Large intestine (tissue), 3 donors: ENCODE measurements at regions not wholly inside any gene's neighbourhood (a gene's known extent, or its start where the extent isn't known, plus 50 kb on each side); places are given as distances from the start of the nearest gene placed in this dataset.

ENCODE experiments used
- DNase-seq, 2 donors: peaks; one replicate each; pipeline versions ENCODE4 v3.0.0 to v3.0.0-alpha.2; 2013
- H3K27ac ChIP-seq: one replicate; pipeline ENCODE4 v1.5.1; 2013; ENCODE audit warnings: low read length
- H3K27me3 ChIP-seq: 2 replicates; pipeline ENCODE4 v1.6.1; 2013; ENCODE audit warnings: low read length; ENCODE audit not compliant: control insufficient read depth, insufficient read depth
- H3K36me3 ChIP-seq: 2 replicates; pipeline ENCODE4 v1.6.1; 2013; ENCODE audit warnings: low read length; ENCODE audit not compliant: control insufficient read depth, insufficient read depth
- H3K4me1 ChIP-seq: one replicate; pipeline ENCODE4 v1.6.1; 2013; ENCODE audit warnings: low read length; ENCODE audit not compliant: control insufficient read depth, insufficient read depth
- H3K4me3 ChIP-seq: one replicate; pipeline ENCODE4 v1.5.1; 2013; ENCODE audit warnings: low read length
- H3K9me3 ChIP-seq: one replicate; pipeline ENCODE4 v1.6.1; 2013; ENCODE audit warnings: mild to moderate bottlenecking, low read depth, low read length, moderate library complexity; ENCODE audit not compliant: control insufficient read depth
- WGBS: methylation state at CpG from one replicate; pipeline ENCODE4 v1.1.5; 2013; ENCODE audit warnings: low lambda C conversion rate; ENCODE audit not compliant: insufficient coverage; 5-methylcytosine and 5-hydroxymethylcytosine counted together

GRCh38 chr12:19958389-19958788, 409.9 kb upstream of the PDE3A start:
- no peak for DNase-seq
- whole genome bisulfite sequencing, result no CpG with 5 or more reads among the region's 1 CpG
- Histone ChIP-seq H3K4me3 (no peak overlapping the region), H3K27me3 (no peaks in the 10 kb centered on the region), H3K27ac (peak overlapping the region; percentile 57), H3K9me3 (no peaks in the 10 kb centered on the region), H3K4me1 (peaks cover 6% of the 10 kb centered on the region), H3K36me3 (no peaks in the 10 kb centered on the region)

DNA sequence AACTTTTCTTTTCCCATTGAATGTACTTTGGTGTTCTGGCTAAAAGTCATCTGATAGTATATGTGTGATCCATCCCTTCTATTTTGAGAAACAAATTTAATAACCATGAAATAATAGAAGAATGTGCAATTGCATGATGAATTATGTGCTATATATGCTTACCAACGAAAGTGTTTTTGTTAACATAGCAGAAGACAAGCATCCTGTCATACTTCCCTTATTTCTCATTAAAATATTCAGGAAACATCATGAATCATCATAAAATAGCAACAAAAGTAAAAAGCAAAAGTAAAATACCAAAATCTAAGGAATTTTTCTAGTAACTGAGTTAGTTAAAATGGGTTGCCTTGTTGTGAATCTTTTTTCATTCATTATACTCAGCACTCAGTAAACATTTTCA, 409.0 kb upstream of the PDE3A start:
- no peak overlapping the region for H3K27ac ChIP-seq
- no peak overlapping the region for H3K4me3 ChIP-seq
- H3K36me3 ChIP-seq, result no peaks in the 10 kb centered on the region
- H3K27me3 ChIP-seq, result no peaks in the 10 kb centered on the region
- no CpG with 5 or more reads among the region's 1 CpG for WGBS
- peaks cover 6% of the 10 kb centered on the region for H3K4me1 ChIP-seq
- DNase-seq, result no peak
- no peaks in the 10 kb centered on the region for H3K9me3 ChIP-seq

GRCh38 chr12:19960527-19960926, 407.8 kb upstream of the PDE3A start:
- Histone ChIP-seq H3K9me3 (no peaks in the 10 kb centered on the region), H3K27ac (no peak overlapping the region), H3K4me1 (peaks cover 6% of the 10 kb centered on the region), H3K36me3 (no peaks in the 10 kb centered on the region), H3K4me3 (no peak overlapping the region), H3K27me3 (no peaks in the 10 kb centered on the region)
- WGBS, result no CpG with 5 or more reads among the region's 4 CpGs
- no peak for DNase-seq

- DNase-seq, result no peak
- no peaks in the 10 kb centered on the region for H3K36me3 ChIP-seq
- H3K27ac ChIP-seq, result no peak overlapping the region
- no peaks in the 10 kb centered on the region for H3K27me3 ChIP-seq
- no peaks in the 10 kb centered on the region for H3K9me3 ChIP-seq
- peaks cover 5% of the 10 kb centered on the region for H3K4me1 ChIP-seq
- H3K4me3 ChIP-seq, result no peak overlapping the region
- no CpG with 5 or more reads among the region's 5 CpGs for WGBS
Measured at GRCh38 chr12:19962192-19962591, 406.1 kb upstream of the PDE3A start.

DNA sequence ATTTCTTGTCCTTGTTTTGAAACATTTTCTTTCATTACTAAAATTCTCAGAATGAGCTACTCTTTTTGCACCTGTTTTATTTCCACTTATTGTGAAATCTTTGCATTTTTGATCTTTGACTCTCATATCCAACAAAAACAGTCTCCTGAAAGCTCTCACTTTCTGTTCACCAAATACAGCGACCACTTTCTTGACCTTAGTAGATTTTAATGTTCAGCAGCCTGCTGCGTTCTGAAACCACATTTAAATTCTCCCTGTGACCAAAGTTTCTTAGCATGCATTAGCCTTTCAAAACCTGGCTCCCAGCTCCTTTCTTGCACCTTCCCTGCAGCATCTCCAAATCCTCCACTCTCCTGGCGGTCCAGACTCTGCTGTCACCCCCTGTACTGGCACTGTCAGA, 404.4 kb upstream of the PDE3A start:
- DNase-seq, result no peak
- H3K4me3 ChIP-seq, result no peak overlapping the region
- no peak overlapping the region for H3K27ac ChIP-seq
- no peaks in the 10 kb centered on the region for H3K9me3 ChIP-seq
- H3K27me3 ChIP-seq, result no peaks in the 10 kb centered on the region
- no peaks in the 10 kb centered on the region for H3K36me3 ChIP-seq
- peaks cover 3% of the 10 kb centered on the region for H3K4me1 ChIP-seq
- WGBS, result no CpG with 5 or more reads among the region's 3 CpGs

GRCh38 chr12:19964549-19964948, 403.8 kb upstream of the PDE3A start:
- no peak for DNase-seq
- 84% methylated on average over 3 of the region's 3 CpGs for WGBS
- no peaks in the 10 kb centered on the region for H3K36me3 ChIP-seq
- peaks cover 7% of the 10 kb centered on the region for H3K4me1 ChIP-seq
- no peak overlapping the region for H3K27ac ChIP-seq
- no peaks in the 10 kb centered on the region for H3K9me3 ChIP-seq
- H3K27me3 ChIP-seq, result no peaks in the 10 kb centered on the region
- no peak overlapping the region for H3K4me3 ChIP-seq

GRCh38 chr12:19965196-19966038, 402.9 kb upstream of the PDE3A start:
- Histone ChIP-seq H3K36me3 (no peaks in the 10 kb centered on the region), H3K27ac (no peak overlapping the region), H3K27me3 (no peaks in the 10 kb centered on the region), H3K4me3 (no peak overlapping the region), H3K9me3 (no peaks in the 10 kb centered on the region), H3K4me1 (peaks cover 10% of the 10 kb centered on the region)
- DNase-seq, result no peak
- WGBS, result no CpG with 5 or more reads among the region's 3 CpGs

DNA sequence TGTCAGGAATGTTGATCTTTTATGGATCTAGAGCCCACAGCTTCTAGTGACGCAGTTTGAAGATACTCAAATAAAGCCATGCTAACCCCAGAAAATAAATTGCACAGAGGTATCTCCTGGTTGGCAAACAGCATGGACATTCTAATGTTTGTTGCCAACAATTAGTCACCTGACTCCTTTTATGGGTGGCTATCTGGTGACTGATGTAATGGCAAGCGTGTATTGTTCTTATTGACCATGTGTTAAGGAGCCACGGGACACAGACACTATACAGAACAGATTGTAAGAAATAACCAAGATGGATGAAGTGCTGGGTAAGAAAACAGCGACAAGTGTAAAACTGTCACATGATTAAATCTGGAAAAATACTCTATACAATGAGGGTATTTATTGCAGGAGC, 401.3 kb upstream of the PDE3A start:
- Histone ChIP-seq H3K9me3 (no peaks in the 10 kb centered on the region), H3K4me1 (peaks cover 22% of the 10 kb centered on the region), H3K27me3 (no peaks in the 10 kb centered on the region), H3K36me3 (no peaks in the 10 kb centered on the region), H3K27ac (no peak overlapping the region), H3K4me3 (no peak overlapping the region)
- DNase-seq, result no peak
- 58% methylated on average over 2 of the region's 4 CpGs for whole genome bisulfite sequencing

- Histone ChIP-seq H3K4me1 (peaks cover 26% of the 10 kb centered on the region), H3K36me3 (no peaks in the 10 kb centered on the region), H3K9me3 (no peaks in the 10 kb centered on the region), H3K27me3 (no peaks in the 10 kb centered on the region), H3K27ac (no peak overlapping the region), H3K4me3 (no peak overlapping the region)
- WGBS, result 60% methylated on average over 1 of the region's 2 CpGs
- no peak for DNase-seq
Measured at GRCh38 chr12:19967431-19967830, 400.9 kb upstream of the PDE3A start.

GRCh38 chr12:19970116-19970515, 398.2 kb upstream of the PDE3A start:
- peak overlapping the region; percentile 89 for H3K27ac ChIP-seq
- no peaks in the 10 kb centered on the region for H3K36me3 ChIP-seq
- DNase-seq, result no peak

DNA sequence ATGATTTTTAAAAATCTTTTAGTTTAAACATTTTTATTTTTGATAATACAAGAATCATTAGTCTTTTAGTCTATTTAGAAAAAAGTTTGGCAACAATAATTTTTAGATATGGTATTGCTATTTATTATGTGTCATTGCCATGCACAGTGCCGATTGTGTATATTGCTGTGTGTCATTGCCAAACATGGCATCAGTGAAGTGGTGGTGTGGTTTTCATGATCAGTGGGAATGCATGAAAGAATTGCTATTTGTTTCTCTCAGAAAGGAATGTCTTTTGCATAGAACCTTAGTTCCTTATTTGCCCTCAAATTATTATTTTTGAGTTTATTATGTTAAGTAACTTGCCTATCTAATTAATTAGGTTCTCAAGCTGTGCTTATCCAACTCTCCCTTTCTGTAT, 397.5 kb upstream of the PDE3A start:
- Histone ChIP-seq H3K27ac (peak overlapping the region; percentile 89), H3K4me1 (peaks cover 28% of the 10 kb centered on the region)
- WGBS, result no CpG with 5 or more reads among the region's 1 CpG

More at GRCh38 chr12:19970116-19970515, 398.2 kb upstream of the PDE3A start:
- no peak overlapping the region for H3K4me3 ChIP-seq
- H3K9me3 ChIP-seq, result no peaks in the 10 kb centered on the region
- 20% methylated on average over 2 of the region's 2 CpGs for WGBS
- H3K4me1 ChIP-seq, result peaks cover 28% of the 10 kb centered on the region
- H3K27me3 ChIP-seq, result no peaks in the 10 kb centered on the region

More for the DNA sequence above, 397.5 kb upstream of the PDE3A start:
- Histone ChIP-seq H3K27me3 (no peaks in the 10 kb centered on the region), H3K9me3 (no peaks in the 10 kb centered on the region), H3K36me3 (no peaks in the 10 kb centered on the region), H3K4me3 (no peak overlapping the region)
- DNase-seq, result no peak
